Adrenal gland (tissue), 9 donors: ENCODE measurements at regions not wholly inside any gene's neighbourhood (a gene's known extent, or its start where the extent isn't known, plus 50 kb on each side); places are given as distances from the start of the nearest gene placed in this dataset.

Experiments used
- DNase-seq, 7 donors: peaks; one replicate each; pipeline ENCODE4 v3.0.0-alpha.2; 2019 to 2020
- H3K27ac ChIP-seq, 5 donors: fragments of 200-600 bp; sonication (generic) in 4 of 5; 1 replicate in 3 of 5; 2 replicates in 2 of 5; pipeline versions ENCODE4 v1.5.1 to v1.8.0; 2016 to 2020; ENCODE audit warnings: mild to moderate bottlenecking in 1 of 5
- H3K27me3 ChIP-seq: fragments of 200-600 bp; 2 replicates; pipeline ENCODE4 v1.8.0; 2021
- H3K36me3 ChIP-seq, 2 donors: fragments of 200-600 bp; replicated peaks in 1 of 2; 1 replicate in 1 of 2; 2 replicates in 1 of 2; pipeline versions ENCODE4 v1.5.1 to v1.8.0; 2018 to 2022
- H3K4me1 ChIP-seq, 2 donors: fragments of 200-600 bp; replicated peaks in 1 of 2; 1 replicate in 1 of 2; 2 replicates in 1 of 2; pipeline versions ENCODE4 v1.5.1 to v1.8.0; 2018 to 2021
- H3K4me3 ChIP-seq, 4 donors: fragments of 200-600 bp; sonication (generic) in 3 of 4; one replicate each; pipeline ENCODE4 v1.5.1; 2016 to 2018
- H3K9me3 ChIP-seq, 3 donors: fragments of 200-600 bp; sonication (generic) in 1 of 3; replicated peaks in 1 of 3; 1 replicate in 2 of 3; 2 replicates in 1 of 3; pipeline versions ENCODE4 v1.5.1 to v1.8.0; 2016 to 2021
- POLR2A ChIP-seq, 2 donors: fragments of 450-650 bp; IDR thresholded peaks; one replicate each; pipeline ENCODE4 v1.6.1; 2017; ENCODE audit warnings: antibody characterized with exemption in 2 of 2, mild to moderate bottlenecking in 2 of 2, moderate library complexity in 1 of 2
- WGBS, 4 donors: extraction: QIAGEN DNeasy Blood & Tissue Kit in 2 of 4; methylation state at CpG; one replicate each; pipeline versions ENCODE4 v1.1.5 to v1.1.7; 2013 to 2017; 5-methylcytosine and 5-hydroxymethylcytosine counted together
- intact Hi-C, 2 donors: fragments of 100-400 bp; cut with DNase I; formaldehyde crosslinking; loops; one replicate each; pipeline versions ENCODE4 v1.14.1 to v1.15.0; 2022 to 2023
- TF ChIP-seq, protein P1 (sequence below), 6 experiments: fragments of 450-650 bp in 4 of 6; fragments of 200-600 bp in 2 of 6; sonication (generic) in 1 of 6; IDR thresholded peaks; 1 replicate in 5 of 6; 2 replicates in 1 of 6; pipeline versions ENCODE4 v1.5.1 to v1.8.0; 2016 to 2021; ENCODE audit warnings: antibody characterized with exemption in 6 of 6, mild to moderate bottlenecking in 2 of 6, moderate library complexity in 1 of 6
- donor health status: healthy with polysubstance abuse.
- donor health status: Bipolar disorder and iron deficiency.
- donor health status: DM: yes; HTN: yes; CAD: no.
- donor health status: DM: no; HTN: no; CAD: no.
- donor health status: DM: no; HTN: no; CAD: no.

DNA sequence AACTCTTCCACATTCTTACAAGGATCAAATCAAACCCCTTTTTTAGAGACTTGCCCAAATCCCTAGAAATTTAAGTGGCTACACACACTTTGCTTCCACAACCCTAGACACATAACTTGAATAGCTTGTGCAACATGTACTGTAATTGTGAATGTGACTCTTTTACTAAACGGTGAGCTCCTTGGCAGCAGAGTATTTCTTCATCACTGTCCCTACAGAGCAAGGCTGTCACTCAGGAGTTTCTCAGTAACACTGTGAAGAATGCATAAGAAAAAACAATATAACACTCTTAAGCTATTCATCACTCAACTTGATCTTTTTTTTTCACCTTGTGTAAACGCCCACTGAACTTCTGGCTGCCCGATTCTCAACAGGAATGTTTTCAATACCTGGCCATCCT, 53.8 kb upstream of the ADAMTS18 start:
- WGBS, 4 donors, result 20 to 28% (median 25%) methylated on average over 3 of the region's 3 CpGs
- intact Hi-C loops, result no loop called here

GRCh38 chr16:77491091-77491490, 56.3 kb upstream of the ADAMTS18 start:
- H3K27ac ChIP-seq, result no peak overlapping the region
- H3K36me3 ChIP-seq, result no peaks in the 10 kb centered on the region
- no peak overlapping the region for H3K4me3 ChIP-seq
- TF ChIP-seq, protein P1, sequence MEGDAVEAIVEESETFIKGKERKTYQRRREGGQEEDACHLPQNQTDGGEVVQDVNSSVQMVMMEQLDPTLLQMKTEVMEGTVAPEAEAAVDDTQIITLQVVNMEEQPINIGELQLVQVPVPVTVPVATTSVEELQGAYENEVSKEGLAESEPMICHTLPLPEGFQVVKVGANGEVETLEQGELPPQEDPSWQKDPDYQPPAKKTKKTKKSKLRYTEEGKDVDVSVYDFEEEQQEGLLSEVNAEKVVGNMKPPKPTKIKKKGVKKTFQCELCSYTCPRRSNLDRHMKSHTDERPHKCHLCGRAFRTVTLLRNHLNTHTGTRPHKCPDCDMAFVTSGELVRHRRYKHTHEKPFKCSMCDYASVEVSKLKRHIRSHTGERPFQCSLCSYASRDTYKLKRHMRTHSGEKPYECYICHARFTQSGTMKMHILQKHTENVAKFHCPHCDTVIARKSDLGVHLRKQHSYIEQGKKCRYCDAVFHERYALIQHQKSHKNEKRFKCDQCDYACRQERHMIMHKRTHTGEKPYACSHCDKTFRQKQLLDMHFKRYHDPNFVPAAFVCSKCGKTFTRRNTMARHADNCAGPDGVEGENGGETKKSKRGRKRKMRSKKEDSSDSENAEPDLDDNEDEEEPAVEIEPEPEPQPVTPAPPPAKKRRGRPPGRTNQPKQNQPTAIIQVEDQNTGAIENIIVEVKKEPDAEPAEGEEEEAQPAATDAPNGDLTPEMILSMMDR (IDR thresholded peaks at IDR 0.05), result no peak
- TF ChIP-seq POLR2A (IDR thresholded peaks at IDR 0.05), result no peak
- no peaks in the 10 kb centered on the region for H3K9me3 ChIP-seq
- intact Hi-C loops, result no loop called here
- no peaks in the 10 kb centered on the region for H3K4me1 ChIP-seq
- 74 to 85% (median 80%) methylated on average over 5 of the region's 5 CpGs for WGBS, 4 donors
- DNase-seq, result no peak
- no peaks in the 10 kb centered on the region for H3K27me3 ChIP-seq

More for the DNA sequence above, 53.8 kb upstream of the ADAMTS18 start:
- Histone ChIP-seq H3K27ac (no peak overlapping the region), H3K9me3 (no peaks in the 10 kb centered on the region), H3K4me3 (no peak overlapping the region), H3K27me3 (no peaks in the 10 kb centered on the region), H3K36me3 (no peaks in the 10 kb centered on the region), H3K4me1 (no peaks in the 10 kb centered on the region)
- DNase-seq, result no peak
- TF ChIP-seq, protein P1 (IDR thresholded peaks at IDR 0.05), result no peak
- TF ChIP-seq POLR2A (IDR thresholded peaks at IDR 0.05), result no peak

- DNase-seq, result no peak
- Histone ChIP-seq H3K27me3 (no peaks in the 10 kb centered on the region), H3K4me3 (no peak overlapping the region), H3K36me3 (no peaks in the 10 kb centered on the region), H3K9me3 (no peaks in the 10 kb centered on the region), H3K27ac (no peak overlapping the region), H3K4me1 (no peaks in the 10 kb centered on the region)
- TF ChIP-seq POLR2A (IDR thresholded peaks at IDR 0.05), result no peak
- TF ChIP-seq, protein P1 (IDR thresholded peaks at IDR 0.05), result no peak
- intact Hi-C loops, result no loop called here
- 37 to 73% (median 59%) methylated on average over 2 of the region's 2 CpGs for WGBS, 4 donors
These were observed 62.1 kb upstream of the ADAMTS18 start for GRCh38 chr16:77496934-77497333.

DNA sequence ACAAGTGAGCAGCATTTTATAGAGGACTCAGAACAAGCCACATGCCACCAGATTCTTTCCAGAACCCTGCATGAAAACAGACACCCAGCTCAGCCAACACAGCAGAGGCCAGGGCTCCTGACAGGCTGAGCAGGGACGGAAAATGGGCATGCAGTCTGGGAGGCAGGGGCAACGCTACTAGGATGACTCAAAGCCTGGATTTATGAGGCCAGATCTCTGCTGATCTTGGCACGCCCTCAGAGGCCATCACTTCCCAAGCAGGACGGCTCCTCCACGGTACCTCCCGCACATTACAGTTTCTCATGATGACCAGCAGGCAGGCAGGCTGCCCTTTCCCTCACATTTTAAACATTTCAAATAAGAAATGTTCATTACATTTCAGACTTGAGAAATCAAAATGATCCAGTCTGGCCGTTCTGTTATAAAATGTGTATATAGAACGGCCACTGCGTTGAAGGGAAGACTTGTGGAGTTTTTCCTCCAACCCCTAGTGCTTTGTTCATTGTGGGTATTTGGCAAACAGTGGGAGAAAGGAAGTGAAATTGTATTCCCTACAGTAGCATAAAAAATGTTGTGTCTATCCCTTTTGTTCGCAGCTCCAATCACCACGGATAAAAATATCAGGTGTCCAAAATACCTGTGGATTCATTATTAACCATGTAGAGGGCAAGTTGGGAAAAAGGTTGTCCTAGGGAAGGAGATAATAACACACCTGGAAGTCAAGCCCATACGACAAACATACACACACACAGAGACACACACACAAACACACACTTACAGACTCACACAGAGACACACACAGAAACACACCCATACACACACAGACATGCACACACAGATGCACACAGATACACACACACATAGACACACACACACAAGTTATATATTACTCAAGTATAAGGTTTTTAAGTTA, 64.8 kb upstream of the ADAMTS18 start:
- intact Hi-C loops, result no loop called here
- DNase-seq, result peak in 6 of 7 donors; percentile 14 to 61 (median 25)
- Histone ChIP-seq H3K4me3 (no peak overlapping the region), H3K4me1 (no peaks in the 10 kb centered on the region), H3K36me3 (no peaks in the 10 kb centered on the region), H3K27me3 (peaks cover 3% of the 10 kb centered on the region), H3K9me3 (no peaks in the 10 kb centered on the region), H3K27ac (no peak overlapping the region)
- 32 to 45% (median 37%) methylated on average over 10 to 12 of the region's 12 CpGs for WGBS, 4 donors
- TF ChIP-seq POLR2A (IDR thresholded peaks at IDR 0.05), result no peak
- TF ChIP-seq, protein P1 (IDR thresholded peaks at IDR 0.05), result no peak
